ENCODE measurements at regions not wholly inside any gene's neighbourhood (a gene's known extent, or its start where the extent isn't known, plus 50 kb on each side); places are given as distances from the start of the nearest gene placed in this dataset.

DNA sequence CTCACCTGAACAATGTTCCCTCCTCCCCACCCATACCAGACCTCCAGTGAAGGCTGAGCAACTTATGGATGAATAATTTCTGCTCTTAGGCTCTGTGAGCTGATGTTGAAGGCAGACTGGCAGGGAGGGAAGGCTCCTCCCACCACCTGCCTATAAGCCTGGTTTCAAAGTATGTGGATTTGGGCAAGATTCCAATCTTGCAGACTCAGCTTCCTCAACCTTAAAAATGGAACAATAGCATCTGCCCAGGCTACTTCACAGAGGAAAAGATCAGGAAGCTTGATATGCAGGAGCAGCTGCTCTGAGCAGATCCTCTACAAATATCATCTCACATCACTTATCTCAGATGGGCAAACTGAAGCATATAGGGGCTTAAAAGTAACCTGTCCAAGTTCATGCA, 112.2 kb downstream of the ZFP36L2 start:
- Histone ChIP-seq H3K27me3 (no peaks in the 10 kb centered on the region), H3K9me3 (peaks cover under 1% of the 10 kb centered on the region; the same call in 1 of the 2 replicates)

GRCh38 chr2:43111788-43112554, 114.4 kb downstream of the ZFP36L2 start:
- Histone ChIP-seq H3K4me2 (no peak overlapping the region), H3K4me1 (peaks cover 56% of the 10 kb centered on the region), H3K27ac (no peak overlapping the region)

More for the DNA sequence above, 112.2 kb downstream of the ZFP36L2 start:
- no peak overlapping the region for H3K4me3 ChIP-seq
- peaks cover 34% of the 10 kb centered on the region for H3K4me1 ChIP-seq
- no peaks in the 10 kb centered on the region; the same call in 1 of the 2 replicates for H3K36me3 ChIP-seq
- no peaks in the 10 kb centered on the region for H4K20me1 ChIP-seq
- no peak for TF ChIP-seq Cebpa-rat (IDR thresholded peaks at IDR 0.05)
- peak overlapping the region; percentile 44 for H3K4me2 ChIP-seq
- no peak overlapping the region for H3K9ac ChIP-seq
- H3K27ac ChIP-seq, result no peak overlapping the region

DNA sequence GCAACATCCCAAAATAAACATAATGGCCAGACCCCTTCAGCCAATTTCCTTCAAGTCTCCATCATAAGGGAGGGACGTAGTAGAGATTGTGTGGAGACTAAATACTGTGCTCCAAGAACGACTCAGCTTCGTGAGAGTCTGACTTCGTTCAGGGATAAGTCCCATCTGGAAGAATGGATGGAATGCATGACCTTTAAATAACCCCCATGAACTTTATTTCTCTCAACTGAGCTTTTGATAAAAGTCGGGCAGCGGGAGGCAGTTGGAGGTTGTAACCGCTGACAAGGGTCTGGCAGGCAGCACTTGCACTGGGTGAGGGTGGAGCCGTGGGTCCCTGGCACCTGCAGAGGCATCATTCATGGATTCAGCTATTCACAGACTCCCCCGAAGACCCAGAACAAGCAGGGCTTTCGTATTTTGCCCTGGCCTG, 115.9 kb downstream of the ZFP36L2 start:
- peak overlapping the region; percentile 32; the same call in 1 of the 2 replicates for H3K4me2 ChIP-seq

More at GRCh38 chr2:43111788-43112554, 114.4 kb downstream of the ZFP36L2 start:
- H3K27me3 ChIP-seq, result no peaks in the 10 kb centered on the region
- no peak overlapping the region for H3K9ac ChIP-seq
- H4K20me1 ChIP-seq, result no peaks in the 10 kb centered on the region
- H3K4me3 ChIP-seq, result no peak overlapping the region
- H3K36me3 ChIP-seq, result no peaks in the 10 kb centered on the region; the same call in 1 of the 2 replicates
- no peaks in the 10 kb centered on the region for H3K9me3 ChIP-seq
- no peak for TF ChIP-seq Cebpa-rat (IDR thresholded peaks at IDR 0.05)

GRCh38 chr2:43109261-43109743, 117.1 kb downstream of the ZFP36L2 start:
- H3K9me3 ChIP-seq, result 0 out of 2 replicates have a peak, but pooled peaks cover 2% of the 10 kb centered on the region
- H3K4me1 ChIP-seq, result peaks cover 76% of the 10 kb centered on the region
- no peaks in the 10 kb centered on the region for H4K20me1 ChIP-seq
- H3K4me3 ChIP-seq, result no peak overlapping the region
- TF ChIP-seq Cebpa-rat (IDR thresholded peaks at IDR 0.05), result no peak
- H3K36me3 ChIP-seq, result no peaks in the 10 kb centered on the region; the same call in 1 of the 2 replicates
- peak overlapping the region; percentile 77 for H3K4me2 ChIP-seq
- H3K27me3 ChIP-seq, result no peaks in the 10 kb centered on the region
- H3K27ac ChIP-seq, result no peak overlapping the region
- no peak overlapping the region for H3K9ac ChIP-seq

More for the DNA sequence above, 115.9 kb downstream of the ZFP36L2 start:
- Histone ChIP-seq H3K4me1 (peaks cover 71% of the 10 kb centered on the region), H4K20me1 (no peaks in the 10 kb centered on the region), H3K9me3 (no peaks in the 10 kb centered on the region), H3K27ac (no peak overlapping the region), H3K27me3 (no peaks in the 10 kb centered on the region), H3K36me3 (no peaks in the 10 kb centered on the region; the same call in 1 of the 2 replicates), H3K9ac (no peak overlapping the region), H3K4me3 (no peak overlapping the region)
- no peak for TF ChIP-seq Cebpa-rat (IDR thresholded peaks at IDR 0.05)

- Histone ChIP-seq H3K9ac (peak overlapping the region; percentile 54; the same call in 1 of the 2 replicates), H3K36me3 (no peaks in the 10 kb centered on the region; the same call in 1 of the 2 replicates), H3K4me3 (no peak overlapping the region), H3K9me3 (0 out of 2 replicates have a peak, but pooled peaks cover 2% of the 10 kb centered on the region), H3K4me2 (peak overlapping the region; percentile 77), H3K27me3 (no peaks in the 10 kb centered on the region), H3K4me1 (peaks cover 73% of the 10 kb centered on the region), H3K27ac (peak overlapping the region; percentile 76), H4K20me1 (no peaks in the 10 kb centered on the region)
- TF ChIP-seq Cebpa-rat (IDR thresholded peaks at IDR 0.05), result no peak
Measured at GRCh38 chr2:43107679-43108078, 118.7 kb downstream of the ZFP36L2 start.

GRCh38 chr2:43106559-43107527, 119.6 kb downstream of the ZFP36L2 start:
- Histone ChIP-seq H3K9me3 (0 out of 2 replicates have a peak, but pooled peaks cover 2% of the 10 kb centered on the region), H3K27ac (peak overlapping the region; percentile 76), H3K36me3 (no peaks in the 10 kb centered on the region; the same call in 1 of the 2 replicates), H3K9ac (peak overlapping the region; percentile 39; the same call in 1 of the 2 replicates), H3K4me3 (0 out of 2 replicates have a peak overlapping the region, but pooled peaks have one; percentile 0), H3K27me3 (no peaks in the 10 kb centered on the region), H3K4me2 (peak overlapping the region; percentile 77), H3K4me1 (peaks cover 82% of the 10 kb centered on the region), H4K20me1 (no peaks in the 10 kb centered on the region)
- TF ChIP-seq Cebpa-rat (IDR thresholded peaks at IDR 0.05), result no peak

GRCh38 chr2:43105586-43106558, 120.5 kb downstream of the ZFP36L2 start:
- Histone ChIP-seq H3K9me3 (0 out of 2 replicates have a peak, but pooled peaks cover 2% of the 10 kb centered on the region), H4K20me1 (no peaks in the 10 kb centered on the region), H3K36me3 (no peaks in the 10 kb centered on the region; the same call in 1 of the 2 replicates), H3K27me3 (no peaks in the 10 kb centered on the region), H3K4me3 (no peak overlapping the region), H3K4me2 (peak overlapping the region; percentile 77), H3K9ac (peak overlapping the region; percentile 39), H3K4me1 (peaks cover 91% of the 10 kb centered on the region), H3K27ac (peak overlapping the region; percentile 76)
- TF ChIP-seq Cebpa-rat (IDR thresholded peaks at IDR 0.05), result no peak

- Histone ChIP-seq H3K9me3 (0 out of 2 replicates have a peak, but pooled peaks cover 2% of the 10 kb centered on the region), H3K27me3 (no peaks in the 10 kb centered on the region), H3K4me2 (peak overlapping the region; percentile 77; the same call in 1 of the 2 replicates), H3K4me3 (no peak overlapping the region), H3K4me1 (peaks cover 81% of the 10 kb centered on the region), H3K27ac (peak overlapping the region; percentile 76; the same call in 1 of the 2 replicates), H3K36me3 (no peaks in the 10 kb centered on the region; the same call in 1 of the 2 replicates), H4K20me1 (no peaks in the 10 kb centered on the region), H3K9ac (no peak overlapping the region)
- no peak for TF ChIP-seq Cebpa-rat (IDR thresholded peaks at IDR 0.05)
Measured at GRCh38 chr2:43104763-43105162, 121.6 kb downstream of the ZFP36L2 start.

All from BLaER1 (cell line).